Stimulated activated CD4-positive, alpha-beta T cell treated with anti-CD3 and anti-CD28 coated beads, Interleukin-1b, Interleukin-23, amount 100 ng/mL, for 4 hours (primary cell): ENCODE measurements at regions not wholly inside any gene's neighbourhood (a gene's known extent, or its start where the extent isn't known, plus 50 kb on each side); places are given as distances from the start of the nearest gene placed in this dataset.
"Not testable (repeated sequence)": the region's sequence is repeated elsewhere in the genome, so short reads cannot be mapped to it uniquely, and the experiment has no call there.

Experiments used
- DNase-seq, 2 donors: peaks; one replicate each; pipeline ENCODE4 v3.0.0-alpha.2; 2020; ENCODE audit warnings: low read depth in 2 of 2

GRCh38 chr5:91611746-91612145 is 228.6 kb upstream of the ARRDC3 start:
- DNase-seq, result no peak

- DNase-seq, result no peak
Measured at GRCh38 chr5:91607675-91608074, 224.6 kb upstream of the ARRDC3 start.

- no peak for DNase-seq
Measured at GRCh38 chr5:91599863-91600262, 216.7 kb upstream of the ARRDC3 start.

- DNase-seq, result no peak
Measured at GRCh38 chr5:91598216-91598615, 215.1 kb upstream of the ARRDC3 start.

GRCh38 chr5:91595424-91595823 is 212.3 kb upstream of the ARRDC3 start:
- no peak for DNase-seq

GRCh38 chr5:91591076-91591475 is 208.0 kb upstream of the ARRDC3 start:
- no peak for DNase-seq

GRCh38 chr5:91586232-91586631 is 203.1 kb upstream of the ARRDC3 start:
- DNase-seq, result no peak

GRCh38 chr5:91584352-91584751 is 201.2 kb upstream of the ARRDC3 start:
- no peak for DNase-seq

GRCh38 chr5:91566012-91566411 is 182.9 kb upstream of the ARRDC3 start:
- not testable (repeated sequence) for DNase-seq

GRCh38 chr5:91562922-91563321 is 179.8 kb upstream of the ARRDC3 start:
- no peak for DNase-seq

GRCh38 chr5:91541696-91542095 is 158.6 kb upstream of the ARRDC3 start:
- DNase-seq, result no peak

- no peak for DNase-seq
Measured at GRCh38 chr5:91538179-91538578, 155.1 kb upstream of the ARRDC3 start.

GRCh38 chr5:91535499-91535898 is 152.4 kb upstream of the ARRDC3 start:
- no peak for DNase-seq

- no peak for DNase-seq
Measured at GRCh38 chr5:91534332-91534731, 151.2 kb upstream of the ARRDC3 start.

GRCh38 chr5:91532779-91533178 is 149.7 kb upstream of the ARRDC3 start:
- DNase-seq, result no peak

- DNase-seq, result no peak
Measured at GRCh38 chr5:91532281-91532680, 149.2 kb upstream of the ARRDC3 start.

- no peak for DNase-seq
Measured at GRCh38 chr5:91528831-91529230, 145.7 kb upstream of the ARRDC3 start.

- DNase-seq, result no peak
Measured at GRCh38 chr5:91521785-91522184, 138.7 kb upstream of the ARRDC3 start.

- no peak for DNase-seq
Measured at GRCh38 chr5:91521334-91521733, 138.2 kb upstream of the ARRDC3 start.

GRCh38 chr5:91514400-91514799 is 131.3 kb upstream of the ARRDC3 start:
- no peak for DNase-seq

- DNase-seq, result no peak
Measured at GRCh38 chr5:91503321-91503720, 120.2 kb upstream of the ARRDC3 start.

- no peak for DNase-seq
Measured at GRCh38 chr5:91500758-91501157, 117.6 kb upstream of the ARRDC3 start.

GRCh38 chr5:91499943-91500531 is 116.9 kb upstream of the ARRDC3 start:
- DNase-seq, result no peak

- no peak for DNase-seq
Measured at GRCh38 chr5:91495699-91496098, 112.6 kb upstream of the ARRDC3 start.
